D721Med (cell line): ENCODE measurements at regions not wholly inside any gene's neighbourhood (a gene's known extent, or its start where the extent isn't known, plus 50 kb on each side); places are given as distances from the start of the nearest gene placed in this dataset.

ENCODE experiments used
- DNase-seq: peaks from one replicate; pipeline ENCODE4 v3.0.0; 2011; ENCODE audit warnings: low spot score; ENCODE audit not compliant: insufficient read length
- FAIRE-seq: peaks from 2 replicates; lab custom pipeline; 2011; peaks lifted over from hg19 to GRCh38; lab: Jason Lieb, UNC
- TF ChIP-seq, protein P1 (sequence below): IDR thresholded peaks from 2 replicates; pipeline ENCODE4 v1.5.1; 2012; ENCODE audit warnings: mild to moderate bottlenecking, control low read depth; ENCODE audit not compliant: insufficient read depth; ENCODE audit errors: missing control alignments

DNA sequence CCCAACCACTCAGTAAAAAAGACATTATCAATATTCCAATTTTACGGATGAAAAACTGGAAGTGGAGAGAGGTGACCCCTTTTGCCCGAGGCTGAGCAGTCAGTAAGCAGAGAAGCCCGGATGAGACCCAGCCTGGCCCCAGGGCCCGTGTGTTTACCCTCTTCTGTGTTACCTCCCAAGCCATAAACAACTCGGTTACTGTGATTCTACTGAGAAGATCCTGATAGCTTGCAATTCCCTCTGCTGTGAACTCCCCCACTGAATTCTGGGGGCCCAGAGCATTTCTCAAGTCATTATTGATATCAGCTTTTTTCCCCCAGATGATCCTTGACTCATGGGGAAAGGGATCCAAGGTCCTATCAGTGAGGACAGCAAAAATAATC lies 482.6 kb upstream of the ERCC4 start:
- TF ChIP-seq, protein P1, sequence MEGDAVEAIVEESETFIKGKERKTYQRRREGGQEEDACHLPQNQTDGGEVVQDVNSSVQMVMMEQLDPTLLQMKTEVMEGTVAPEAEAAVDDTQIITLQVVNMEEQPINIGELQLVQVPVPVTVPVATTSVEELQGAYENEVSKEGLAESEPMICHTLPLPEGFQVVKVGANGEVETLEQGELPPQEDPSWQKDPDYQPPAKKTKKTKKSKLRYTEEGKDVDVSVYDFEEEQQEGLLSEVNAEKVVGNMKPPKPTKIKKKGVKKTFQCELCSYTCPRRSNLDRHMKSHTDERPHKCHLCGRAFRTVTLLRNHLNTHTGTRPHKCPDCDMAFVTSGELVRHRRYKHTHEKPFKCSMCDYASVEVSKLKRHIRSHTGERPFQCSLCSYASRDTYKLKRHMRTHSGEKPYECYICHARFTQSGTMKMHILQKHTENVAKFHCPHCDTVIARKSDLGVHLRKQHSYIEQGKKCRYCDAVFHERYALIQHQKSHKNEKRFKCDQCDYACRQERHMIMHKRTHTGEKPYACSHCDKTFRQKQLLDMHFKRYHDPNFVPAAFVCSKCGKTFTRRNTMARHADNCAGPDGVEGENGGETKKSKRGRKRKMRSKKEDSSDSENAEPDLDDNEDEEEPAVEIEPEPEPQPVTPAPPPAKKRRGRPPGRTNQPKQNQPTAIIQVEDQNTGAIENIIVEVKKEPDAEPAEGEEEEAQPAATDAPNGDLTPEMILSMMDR = no peak
- FAIRE-seq (no peak), DNase-seq (no peak)

DNA sequence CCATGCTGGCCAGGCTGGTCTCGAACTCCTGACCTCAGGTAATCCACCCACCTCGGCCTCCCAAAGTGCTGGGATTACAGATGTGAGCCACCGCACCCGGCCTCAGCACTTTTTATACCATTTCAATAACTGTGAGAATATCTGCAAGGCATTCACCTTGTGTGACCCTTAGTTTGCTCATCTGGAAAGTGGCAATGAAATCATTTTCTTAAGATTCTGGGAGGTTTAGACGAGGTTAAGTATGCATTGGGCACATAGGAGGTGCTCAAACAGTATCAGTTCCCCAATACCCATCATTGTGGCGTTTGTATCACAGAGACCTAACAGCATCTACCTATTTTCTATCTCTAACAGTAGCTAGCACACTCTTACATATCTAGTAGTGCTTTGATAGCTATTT lies 481.9 kb upstream of the ERCC4 start:
- TF ChIP-seq, protein P1 = no peak
- FAIRE-seq (no peak), DNase-seq (no peak)

GRCh38 chr16:13439766-13440165 lies 480.2 kb upstream of the ERCC4 start:
- TF ChIP-seq, protein P1 = no peak
- no peak for FAIRE-seq
- DNase-seq = no peak

- FAIRE-seq (no peak), DNase-seq (no peak)
- TF ChIP-seq, protein P1 = no peak
Measured at GRCh38 chr16:13441675-13442074, 478.3 kb upstream of the ERCC4 start.

DNA sequence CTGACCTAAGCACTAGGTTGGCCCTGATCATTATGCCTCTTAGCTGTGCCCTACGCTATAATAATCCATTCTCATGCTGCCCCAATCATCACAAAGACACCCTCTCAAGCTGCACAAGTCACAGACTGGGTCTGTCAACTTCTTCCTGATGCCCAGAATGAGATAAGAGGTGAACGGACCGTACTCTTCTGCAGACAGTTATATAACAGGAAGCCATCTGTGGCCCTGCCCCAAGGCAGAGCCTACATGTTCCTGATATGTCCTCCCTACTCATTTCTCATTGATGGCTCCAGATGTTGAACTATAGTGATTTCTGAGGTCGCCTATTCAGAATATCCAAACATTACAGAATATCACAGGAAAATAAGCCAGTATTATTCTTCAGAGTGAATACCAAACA lies 471.6 kb upstream of the ERCC4 start:
- TF ChIP-seq, protein P1 = no peak
- FAIRE-seq = no peak
- no peak for DNase-seq

DNA sequence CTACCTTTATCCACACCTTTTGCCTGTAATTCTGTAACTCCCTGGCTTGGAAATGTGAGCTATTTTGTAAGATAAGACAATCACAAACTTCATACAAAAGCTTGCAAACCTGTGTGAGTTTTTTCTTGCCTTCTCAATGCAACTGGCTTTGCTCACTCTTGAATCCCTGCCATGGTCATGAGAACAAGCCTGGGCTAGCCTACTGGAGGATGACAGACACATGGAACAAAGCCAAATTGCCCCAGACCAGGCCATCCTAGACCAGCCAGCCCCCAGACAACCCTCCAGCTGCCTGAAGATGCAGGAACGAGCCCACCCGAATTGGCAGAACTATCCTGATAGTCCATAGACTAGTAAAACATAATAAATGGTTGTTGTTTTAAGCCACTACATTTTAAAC lies 466.6 kb upstream of the ERCC4 start:
- DNase-seq (no peak), FAIRE-seq (no peak)
- TF ChIP-seq, protein P1 = no peak

DNA sequence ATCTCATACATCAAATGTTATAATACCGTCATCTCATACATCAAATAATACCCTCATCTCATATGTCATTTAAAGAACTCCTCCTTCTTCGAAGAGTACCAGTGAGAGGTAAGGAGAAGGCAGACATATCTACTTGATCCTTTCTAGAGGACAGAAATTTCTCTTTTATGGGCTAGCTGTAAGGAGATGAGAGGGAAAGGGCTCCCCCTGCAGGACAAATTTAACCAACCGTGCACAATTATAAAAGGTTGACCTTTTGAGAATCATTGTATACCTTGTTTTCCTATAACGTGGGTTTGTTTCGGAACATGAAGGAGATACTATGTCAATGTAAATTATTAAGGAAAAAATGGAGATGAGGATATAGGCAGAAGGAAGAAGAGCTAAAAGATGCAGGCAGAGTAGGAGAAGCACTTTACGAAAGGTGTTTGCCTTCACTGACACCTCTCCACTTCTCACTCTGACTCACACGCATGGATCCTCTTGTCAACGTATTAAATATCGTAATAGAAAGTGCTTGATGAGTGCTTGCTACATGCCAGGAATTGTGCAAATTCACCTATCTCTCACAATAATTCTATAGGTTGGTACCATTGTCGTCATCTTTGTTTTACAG lies 465.9 kb upstream of the ERCC4 start:
- FAIRE-seq (peak; percentile 48), DNase-seq (no peak)
- TF ChIP-seq, protein P1 = peak; percentile 61
